Endodermal cell (in vitro differentiated cells): ENCODE measurements at regions not wholly inside any gene's neighbourhood (a gene's known extent, or its start where the extent isn't known, plus 50 kb on each side); places are given as distances from the start of the nearest gene placed in this dataset.

ENCODE experiments used
- DNase-seq: peaks from one replicate; pipeline ENCODE4 v3.0.0-alpha.2; 2017
- H3K27ac ChIP-seq: 2 replicates; pipeline ENCODE4 v1.5.1; 2013; ENCODE audit warnings: mild to moderate bottlenecking, low read depth, low read length, moderate library complexity
- H3K27me3 ChIP-seq: 2 replicates; pipeline ENCODE4 v1.6.1; 2013; ENCODE audit warnings: mild to moderate bottlenecking, low read length, moderate library complexity; ENCODE audit not compliant: insufficient read depth, control insufficient read depth, poor library complexity, severe bottlenecking
- H3K36me3 ChIP-seq: 2 replicates; pipeline ENCODE4 v1.7.0; 2013; ENCODE audit warnings: mild to moderate bottlenecking, low read length, moderate library complexity; ENCODE audit not compliant: control insufficient read depth, insufficient read depth
- H3K4me1 ChIP-seq: one replicate; pipeline ENCODE4 v1.7.0; 2013; ENCODE audit warnings: low read length; ENCODE audit not compliant: control insufficient read depth, insufficient read depth
- H3K4me3 ChIP-seq: 2 replicates; pipeline ENCODE4 v1.5.1; 2013; ENCODE audit warnings: mild to moderate bottlenecking, low read length, moderate library complexity
- H3K9ac ChIP-seq: 2 replicates; pipeline ENCODE4 v1.6.1; 2013; ENCODE audit warnings: mild to moderate bottlenecking, low read length, moderate library complexity; ENCODE audit not compliant: poor library complexity, severe bottlenecking; ENCODE audit errors: extremely low read depth
- H3K9me3 ChIP-seq: 2 replicates; pipeline ENCODE4 v1.6.1; 2013; ENCODE audit warnings: mild to moderate bottlenecking, low read length, moderate library complexity; ENCODE audit not compliant: control insufficient read depth
- H3K27ac Mint-ChIP-seq: 2 replicates; pipeline ENCODE4 v1.8.0; 2020; ENCODE audit warnings: mixed read lengths
- H3K27me3 Mint-ChIP-seq: 2 replicates; pipeline ENCODE4 v1.8.0; 2021; ENCODE audit warnings: mild to moderate bottlenecking, mixed read lengths; ENCODE audit not compliant: insufficient read depth
- H3K36me3 Mint-ChIP-seq: 2 replicates; pipeline ENCODE4 v1.8.0; 2020; ENCODE audit warnings: low read depth, mixed read lengths
- H3K4me1 Mint-ChIP-seq: 2 replicates; pipeline ENCODE4 v1.8.0; 2020; ENCODE audit warnings: mixed read lengths
- H3K4me3 Mint-ChIP-seq: 2 replicates; pipeline ENCODE4 v1.8.0; 2020; ENCODE audit warnings: mild to moderate bottlenecking, moderate library complexity, mixed read lengths
- H3K9me3 Mint-ChIP-seq: 2 replicates; pipeline ENCODE4 v1.8.0; 2020; ENCODE audit warnings: mild to moderate bottlenecking, mixed read lengths
- CTCF ChIP-seq: fragments of 200-600 bp; sonication (generic); conservative IDR thresholded peaks from 2 replicates; pipeline ENCODE4 v1.5.0; 2021; ENCODE audit warnings: antibody characterized with exemption, mild to moderate bottlenecking
- WGBS, 2 experiments: methylation state at CpG; one replicate each; pipeline versions ENCODE4 v1.1.5 to v1.1.7; 2013; ENCODE audit warnings: missing lambda C conversion rate in 2 of 2, mixed read lengths in 1 of 2; ENCODE audit not compliant: insufficient coverage in 1 of 2, insufficient read length in 1 of 2; 5-methylcytosine and 5-hydroxymethylcytosine counted together

GRCh38 chr2:120683081-120683480 is 52.6 kb upstream of the GLI2 start:
- Mint-ChIP-seq H3K27me3 (peaks cover 14% of the 10 kb centered on the region), H3K4me1 (no peaks in the 10 kb centered on the region), H3K9me3 (no peaks in the 10 kb centered on the region), H3K36me3 (no peaks in the 10 kb centered on the region), H3K4me3 (no peak overlapping the region), H3K27ac (no peak overlapping the region)
- TF ChIP-seq CTCF: no peak
- H3K27me3 ChIP-seq: peaks cover 14% of the 10 kb centered on the region
- no peak overlapping the region for H3K4me3 ChIP-seq
- DNase-seq: no peak
- H3K4me1 ChIP-seq: no peaks in the 10 kb centered on the region
- H3K27ac ChIP-seq: no peak overlapping the region
- no peak overlapping the region for H3K9ac ChIP-seq
- WGBS, 2 experiments: 75% methylated on average over 6 of the region's 6 CpGs; no CpG with 5 or more reads in 1 of the 2 experiments
- no peaks in the 10 kb centered on the region for H3K9me3 ChIP-seq
- no peaks in the 10 kb centered on the region for H3K36me3 ChIP-seq

- Histone ChIP-seq H3K9ac (no peak overlapping the region), H3K27ac (no peak overlapping the region), H3K36me3 (no peaks in the 10 kb centered on the region), H3K4me3 (no peak overlapping the region), H3K27me3 (peaks cover 16% of the 10 kb centered on the region), H3K4me1 (no peaks in the 10 kb centered on the region), H3K9me3 (no peaks in the 10 kb centered on the region)
- Mint-ChIP-seq H3K36me3 (no peaks in the 10 kb centered on the region), H3K4me1 (no peaks in the 10 kb centered on the region), H3K9me3 (no peaks in the 10 kb centered on the region), H3K4me3 (no peak overlapping the region), H3K27ac (no peak overlapping the region), H3K27me3 (peaks cover 14% of the 10 kb centered on the region)
- DNase-seq: peak; percentile 46
- no peak for TF ChIP-seq CTCF
- WGBS, 2 experiments: 82 to 100% methylated on average over 1 to 4 of the region's 4 CpGs
Measured at GRCh38 chr2:120683701-120684100, 52.0 kb upstream of the GLI2 start.

GRCh38 chr2:120684289-120685065 is 51.2 kb upstream of the GLI2 start:
- H3K27me3 Mint-ChIP-seq: peaks cover 12% of the 10 kb centered on the region
- WGBS, 2 experiments: 94 to 97% methylated on average over 3 to 9 of the region's 9 CpGs
- no peak for TF ChIP-seq CTCF
- Histone ChIP-seq H3K9me3 (no peaks in the 10 kb centered on the region), H3K36me3 (no peaks in the 10 kb centered on the region), H3K4me1 (no peaks in the 10 kb centered on the region), H3K9ac (no peak overlapping the region), H3K27me3 (peaks cover 13% of the 10 kb centered on the region), H3K4me3 (no peak overlapping the region), H3K27ac (no peak overlapping the region)
- H3K4me1 Mint-ChIP-seq: no peaks in the 10 kb centered on the region
- no peaks in the 10 kb centered on the region for H3K9me3 Mint-ChIP-seq
- H3K36me3 Mint-ChIP-seq: no peaks in the 10 kb centered on the region
- DNase-seq: peak; percentile 25
- no peak overlapping the region for H3K27ac Mint-ChIP-seq
- no peak overlapping the region for H3K4me3 Mint-ChIP-seq
